ENCODE measurements at regions not wholly inside any gene's neighbourhood (a gene's known extent, or its start where the extent isn't known, plus 50 kb on each side); places are given as distances from the start of the nearest gene placed in this dataset.

GRCh38 chr7:136807598-136807997 is 60.9 kb upstream of the CHRM2 start:
- no peak for DNase-seq (ENCODE audit: low read depth)

GRCh38 chr7:136803028-136803427 is 65.4 kb upstream of the CHRM2 start:
- no peak for DNase-seq (ENCODE audit: low read depth)

- DNase-seq (ENCODE audit: low read depth), result no peak
These were observed 84.5 kb upstream of the CHRM2 start for GRCh38 chr7:136783934-136784333.

GRCh38 chr7:136741941-136742340 is 126.5 kb upstream of the CHRM2 start:
- DNase-seq (ENCODE audit: low read depth), result no peak

GRCh38 chr7:136728945-136729344 is 139.5 kb upstream of the CHRM2 start:
- no peak for DNase-seq (ENCODE audit: low read depth)

DNA sequence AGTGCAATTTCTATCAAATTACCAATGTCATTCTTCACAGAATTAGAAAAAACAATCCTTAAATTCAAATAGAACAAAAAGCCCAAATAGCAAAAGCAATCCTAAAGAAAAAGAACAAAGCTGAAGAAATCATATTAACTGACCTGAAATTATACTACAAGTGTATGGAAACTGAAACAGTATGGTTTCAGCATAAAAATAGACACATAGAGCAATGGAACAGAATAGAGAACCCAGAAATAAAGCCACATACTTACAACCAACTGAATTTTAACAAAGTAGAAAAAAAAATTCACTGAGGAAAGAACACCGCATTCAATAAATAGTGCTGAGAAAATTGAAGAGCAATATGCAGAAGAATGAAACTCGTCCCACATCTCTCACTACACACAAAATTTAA is 142.0 kb upstream of the CHRM2 start:
- no peak for DNase-seq (ENCODE audit: low read depth)

DNA sequence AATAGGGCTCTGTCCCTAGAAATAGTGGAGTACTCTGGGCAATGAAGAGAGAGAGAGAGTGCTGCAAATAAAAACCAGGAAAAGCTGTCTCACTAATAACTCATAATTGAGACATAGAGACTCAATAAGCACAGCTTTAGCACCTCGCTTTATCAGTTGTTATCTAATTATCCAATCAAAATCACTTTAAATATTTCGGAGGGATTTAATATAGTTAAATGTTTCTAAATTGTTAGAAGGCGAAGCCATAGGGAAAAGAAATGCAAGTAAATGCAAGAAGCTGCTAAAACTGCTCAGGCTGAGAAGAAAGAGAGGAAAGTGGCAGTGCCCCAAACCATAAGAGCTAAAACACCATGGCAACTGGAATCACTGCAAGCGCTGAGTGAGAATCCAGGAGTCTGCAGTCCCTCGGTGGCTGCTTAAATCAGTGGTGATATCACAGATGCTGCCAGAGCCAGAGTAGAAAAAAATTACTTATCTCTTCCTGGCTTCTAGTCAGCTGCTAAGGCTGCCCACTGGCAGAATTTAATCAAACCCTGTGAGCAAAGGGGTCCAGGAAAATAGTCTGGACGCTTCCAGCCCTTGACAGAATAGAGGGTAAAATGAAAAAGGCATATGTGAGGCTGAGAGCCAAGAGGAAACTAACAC is 150.4 kb upstream of the CHRM2 start:
- no peak for DNase-seq (ENCODE audit: low read depth)

- DNase-seq (ENCODE audit: low read depth), result no peak
These were observed 154.4 kb upstream of the CHRM2 start for GRCh38 chr7:136714062-136714461.

DNA sequence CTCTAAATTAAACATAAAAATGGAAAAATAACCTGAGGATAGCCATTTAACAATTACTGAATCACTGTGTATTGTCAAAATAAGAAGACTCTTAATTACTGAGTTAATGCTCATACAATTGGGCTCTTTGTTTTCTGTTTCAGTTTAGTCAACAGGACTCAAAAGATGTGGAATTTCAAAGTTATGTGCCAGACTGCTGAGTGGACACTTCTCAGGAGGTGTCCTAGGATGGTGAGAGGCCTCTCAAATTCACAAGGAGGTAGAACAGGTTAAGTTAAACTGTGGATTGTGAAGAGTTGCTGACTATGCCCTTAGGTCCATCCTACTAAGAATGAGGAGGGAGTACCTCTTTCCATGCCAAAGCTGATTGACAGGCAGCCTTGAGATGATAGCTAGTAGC is 157.7 kb upstream of the CHRM2 start:
- no peak for DNase-seq (ENCODE audit: low read depth)

DNA sequence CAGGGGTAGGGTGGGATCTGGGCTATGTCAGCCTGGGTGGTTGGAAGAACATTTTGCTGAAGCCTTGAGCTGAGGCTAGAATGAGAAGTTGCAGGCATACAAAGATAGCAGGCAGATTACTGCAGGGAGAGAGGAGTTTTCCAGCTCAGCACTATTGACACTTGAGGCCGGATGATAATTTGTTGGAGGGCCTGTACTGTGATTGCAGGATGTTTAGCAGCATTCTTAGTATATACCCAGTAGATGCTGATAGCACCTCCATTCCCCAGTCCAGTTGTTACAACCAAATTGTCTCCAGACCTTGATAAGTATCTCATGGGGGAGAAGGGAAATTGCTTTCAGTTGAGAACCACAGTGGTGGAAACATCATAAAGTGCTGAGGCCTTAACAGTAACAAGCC is 158.6 kb upstream of the CHRM2 start:
- no peak for DNase-seq (ENCODE audit: low read depth)

- no peak for DNase-seq (ENCODE audit: low read depth)
These were observed 165.5 kb upstream of the CHRM2 start for GRCh38 chr7:136702913-136703312.

GRCh38 chr7:136698977-136699376 is 169.5 kb upstream of the CHRM2 start:
- DNase-seq (ENCODE audit: low read depth), result no peak

GRCh38 chr7:136698231-136698630 is 170.2 kb upstream of the CHRM2 start:
- DNase-seq (ENCODE audit: low read depth), result no peak

GRCh38 chr7:136697271-136697670 is 171.2 kb upstream of the CHRM2 start:
- DNase-seq (ENCODE audit: low read depth), result no peak

DNA sequence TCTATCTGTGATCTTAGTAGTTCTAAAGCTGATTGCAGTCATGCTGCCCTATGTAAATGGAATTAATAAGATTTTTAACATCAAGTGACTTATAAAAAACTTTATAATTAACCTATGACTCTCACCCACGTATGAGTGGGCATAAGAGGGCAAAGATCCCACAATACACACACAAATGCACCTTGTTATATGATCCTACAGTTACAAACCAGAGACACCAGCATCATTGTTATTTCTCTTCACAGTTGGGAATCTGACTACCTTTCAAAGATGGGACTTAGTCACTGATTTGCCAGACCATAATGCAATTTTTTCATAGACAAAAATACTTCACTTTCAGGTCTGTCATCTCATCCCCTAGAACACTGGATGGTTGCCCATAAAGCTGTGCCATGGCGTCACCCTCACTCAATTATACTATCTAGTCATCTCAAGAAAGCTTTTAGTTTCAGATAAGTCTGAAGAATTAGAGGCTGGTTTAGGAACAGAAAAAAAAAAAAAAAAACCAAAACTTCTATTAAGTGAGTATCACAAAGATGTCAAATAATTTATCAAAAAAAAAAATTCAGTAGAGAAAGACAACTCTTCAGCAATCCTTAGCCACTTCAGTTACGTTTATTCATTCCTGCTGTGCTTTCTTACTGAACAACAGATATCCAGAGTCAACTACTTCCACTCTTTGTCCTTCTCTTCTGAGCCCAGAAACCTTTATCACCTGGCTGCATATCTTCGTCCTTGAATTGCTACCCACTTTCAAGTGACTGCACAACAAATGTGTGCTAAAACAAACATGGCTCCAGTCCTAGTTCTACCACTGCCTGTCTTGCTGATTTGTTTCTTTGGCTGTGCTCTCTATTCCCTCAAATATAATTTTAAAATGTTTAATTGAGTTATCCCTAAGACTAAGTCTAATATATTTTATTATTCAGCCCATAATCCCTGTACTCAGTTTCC is 175.0 kb upstream of the CHRM2 start:
- DNase-seq (ENCODE audit: low read depth), result no peak

- DNase-seq (ENCODE audit: low read depth), result no peak
These were observed 176.2 kb upstream of the CHRM2 start for GRCh38 chr7:136692221-136692620.

DNA sequence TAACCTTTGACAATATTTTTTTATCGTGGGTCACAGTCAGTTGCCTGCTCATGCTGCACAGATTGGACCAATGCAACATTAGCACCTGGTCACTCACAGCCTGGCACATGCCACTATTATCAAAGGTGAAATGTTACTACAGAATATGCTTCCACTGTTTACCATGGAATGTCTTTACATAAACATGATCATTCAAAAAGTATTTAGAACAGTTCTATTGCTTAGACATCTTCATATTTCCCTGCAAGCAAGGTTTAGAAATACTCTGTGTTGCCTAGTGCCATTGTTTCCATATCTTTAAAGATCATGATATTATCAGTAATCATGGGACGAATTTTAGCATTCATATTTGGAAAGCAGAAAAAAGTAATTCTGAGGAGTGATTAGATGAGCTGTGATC is 179.9 kb upstream of the CHRM2 start:
- no peak for DNase-seq (ENCODE audit: low read depth)

- no peak for DNase-seq (ENCODE audit: low read depth)
These were observed 180.6 kb upstream of the CHRM2 start for GRCh38 chr7:136687693-136688322.

DNA sequence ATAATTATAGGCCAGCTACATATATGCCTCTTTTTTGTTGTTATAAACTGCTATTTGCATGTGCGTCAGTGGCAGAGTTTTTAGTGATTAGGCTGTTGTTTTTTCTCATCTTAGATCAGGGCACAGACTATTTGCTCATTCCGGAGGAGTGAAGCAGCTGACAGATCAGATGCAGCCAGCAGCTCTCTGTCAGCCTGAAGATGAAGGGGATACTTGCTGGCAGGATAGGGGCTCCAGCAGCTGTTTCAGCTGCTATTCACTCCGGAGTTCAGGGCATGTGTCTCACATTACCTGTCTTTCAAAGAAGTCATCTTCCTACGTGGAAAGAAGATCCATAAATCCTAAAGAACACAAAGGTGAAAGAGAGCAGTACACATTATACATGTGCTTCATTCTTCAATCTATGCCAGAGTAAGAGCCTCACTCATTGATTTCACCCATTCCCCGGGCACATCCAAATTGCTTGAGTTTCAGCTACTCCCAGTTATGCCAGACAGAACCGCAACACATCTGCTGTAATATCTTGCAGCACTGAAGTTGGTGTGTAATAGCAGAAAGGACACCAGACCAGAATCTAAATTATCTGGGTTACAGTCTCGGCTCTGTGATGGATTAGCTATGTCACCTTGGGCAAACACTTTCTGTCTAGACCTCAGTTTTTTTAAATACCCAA is 182.8 kb upstream of the CHRM2 start:
- DNase-seq (ENCODE audit: low read depth), result no peak

DNA sequence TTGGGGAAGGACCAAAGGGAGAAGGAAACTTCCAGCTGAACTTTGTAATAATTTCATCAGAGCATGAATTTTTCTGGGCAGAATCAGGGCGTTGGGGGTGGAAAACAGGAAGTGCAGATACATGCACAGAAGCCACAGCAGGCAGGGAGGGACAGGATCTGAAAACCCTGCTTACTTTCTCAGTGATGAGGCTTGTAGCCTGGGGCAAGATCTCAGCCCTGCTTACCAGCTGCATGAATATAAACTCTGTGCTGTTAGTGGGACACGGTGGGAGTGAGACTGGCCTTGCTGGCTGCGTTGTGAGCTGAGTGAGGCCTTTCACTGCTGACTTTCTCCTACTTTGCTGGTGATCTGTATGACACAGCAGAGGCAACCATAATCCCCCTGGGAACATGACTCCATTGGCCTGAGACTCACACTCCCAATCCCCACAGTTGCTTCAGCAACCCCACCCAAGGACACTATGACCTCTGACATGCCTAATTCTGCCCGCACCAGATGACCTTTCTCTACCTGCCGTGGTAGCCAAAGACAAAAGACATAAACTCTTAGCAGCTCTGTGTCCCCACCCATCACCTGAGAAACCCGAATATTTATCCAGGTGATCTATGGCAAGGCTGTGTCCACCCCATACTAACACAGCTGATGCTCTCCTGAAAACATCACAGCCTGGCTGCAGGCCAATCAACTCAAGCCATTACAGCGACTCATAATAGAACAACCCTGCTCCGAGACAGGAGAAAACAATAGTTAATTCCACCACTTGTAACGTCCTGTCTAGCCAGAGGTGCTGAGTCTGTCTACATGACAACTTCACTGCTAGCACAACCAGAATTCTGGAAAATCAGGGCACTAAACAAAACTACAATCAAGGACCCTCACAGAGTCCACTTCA is 190.7 kb upstream of the CHRM2 start:
- no peak for DNase-seq (ENCODE audit: low read depth)

DNA sequence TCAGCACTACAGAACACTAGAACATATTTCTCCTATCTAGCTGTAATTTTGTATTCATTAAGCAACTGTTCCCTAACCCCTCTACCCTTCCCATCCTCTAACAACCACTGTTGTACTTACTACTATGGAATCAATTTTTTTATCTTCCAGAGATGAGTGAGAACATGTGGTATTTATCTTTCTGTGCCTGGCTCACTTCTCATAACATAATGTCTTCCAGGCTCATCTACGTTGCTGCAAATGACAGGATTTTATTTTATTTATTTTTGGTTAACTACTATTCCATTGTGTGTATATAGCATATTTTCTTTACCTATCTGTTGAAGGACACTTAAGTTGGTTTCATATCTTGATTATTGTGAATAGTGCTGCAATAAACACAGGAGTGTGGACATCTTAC is 200.9 kb upstream of the CHRM2 start:
- DNase-seq (ENCODE audit: low read depth), result no peak

Measured in stimulated activated CD8-positive, alpha-beta memory T cell treated with anti-CD3 and anti-CD28 coated beads, Interleukin-7, amount 100 ng/mL, for 24 hours (primary cell).